Transverse colon (tissue), 4 donors: ENCODE measurements at regions not wholly inside any gene's neighbourhood (a gene's known extent, or its start where the extent isn't known, plus 50 kb on each side); places are given as distances from the start of the nearest gene placed in this dataset.

ENCODE experiments used
- POLR2A ChIP-seq: fragments of 450-650 bp; IDR thresholded peaks from one replicate; pipeline ENCODE4 v1.6.1; 2016; ENCODE audit warnings: antibody characterized with exemption, mild to moderate bottlenecking, moderate library complexity
- POLR2AphosphoS5 ChIP-seq, 3 donors: sonication (generic); formaldehyde crosslinking; IDR thresholded peaks; one replicate each; pipeline ENCODE4 v1.6.1; 2016; ENCODE audit warnings: antibody characterized with exemption in 3 of 3
- TF ChIP-seq, protein P1 (sequence below), 5 experiments: fragments of 200-600 bp in 3 of 5; fragments of 450-650 bp in 2 of 5; sonication (generic) in 3 of 5; IDR thresholded peaks; 1 replicate in 2 of 5; 2 replicates in 3 of 5; pipeline ENCODE4 v1.5.1; 2016 to 2017; ENCODE audit warnings: antibody characterized with exemption in 5 of 5, inconsistent platforms in 3 of 5, mild to moderate bottlenecking in 2 of 5, moderate library complexity in 1 of 5

DNA sequence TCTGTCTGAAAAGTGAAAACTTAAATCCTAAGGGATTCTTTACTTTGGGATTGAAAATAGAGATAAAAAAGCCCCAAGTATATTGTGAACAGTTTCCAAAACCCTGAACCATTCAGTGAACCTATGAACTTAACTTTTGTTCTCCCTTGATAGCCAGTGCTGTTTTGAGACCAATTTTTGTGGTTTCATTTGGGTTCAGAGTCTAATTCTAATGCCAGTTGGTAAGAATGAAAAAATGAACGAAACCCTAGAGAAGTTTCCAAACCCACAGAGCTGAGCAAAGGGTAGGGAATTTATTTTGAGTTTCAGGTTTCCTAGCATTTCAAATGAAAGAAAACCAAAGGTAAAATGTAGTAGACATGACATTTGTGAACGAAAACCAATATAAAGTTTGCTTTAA is 1366.8 kb downstream of the EFNA5 start:
- TF ChIP-seq, protein P1, sequence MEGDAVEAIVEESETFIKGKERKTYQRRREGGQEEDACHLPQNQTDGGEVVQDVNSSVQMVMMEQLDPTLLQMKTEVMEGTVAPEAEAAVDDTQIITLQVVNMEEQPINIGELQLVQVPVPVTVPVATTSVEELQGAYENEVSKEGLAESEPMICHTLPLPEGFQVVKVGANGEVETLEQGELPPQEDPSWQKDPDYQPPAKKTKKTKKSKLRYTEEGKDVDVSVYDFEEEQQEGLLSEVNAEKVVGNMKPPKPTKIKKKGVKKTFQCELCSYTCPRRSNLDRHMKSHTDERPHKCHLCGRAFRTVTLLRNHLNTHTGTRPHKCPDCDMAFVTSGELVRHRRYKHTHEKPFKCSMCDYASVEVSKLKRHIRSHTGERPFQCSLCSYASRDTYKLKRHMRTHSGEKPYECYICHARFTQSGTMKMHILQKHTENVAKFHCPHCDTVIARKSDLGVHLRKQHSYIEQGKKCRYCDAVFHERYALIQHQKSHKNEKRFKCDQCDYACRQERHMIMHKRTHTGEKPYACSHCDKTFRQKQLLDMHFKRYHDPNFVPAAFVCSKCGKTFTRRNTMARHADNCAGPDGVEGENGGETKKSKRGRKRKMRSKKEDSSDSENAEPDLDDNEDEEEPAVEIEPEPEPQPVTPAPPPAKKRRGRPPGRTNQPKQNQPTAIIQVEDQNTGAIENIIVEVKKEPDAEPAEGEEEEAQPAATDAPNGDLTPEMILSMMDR (IDR thresholded peaks at IDR 0.05): no peak
- TF ChIP-seq POLR2AphosphoS5 (IDR thresholded peaks at IDR 0.05) (no peak), POLR2A (no peak)
